Activated CD4-positive, alpha-beta T cell treated with anti-CD3 and anti-CD28 coated beads, Interleukin-2, amount 10 ng/mL, durations not matched to agents 7 days and 5 days (primary cell): ENCODE measurements at regions not wholly inside any gene's neighbourhood (a gene's known extent, or its start where the extent isn't known, plus 50 kb on each side); places are given as distances from the start of the nearest gene placed in this dataset.

Source experiments
- CTCF ChIA-PET: fragments of 350-600 bp; sonication (Branson Sonifier 250); formaldehyde crosslinking; loops from one replicate; lab custom pipeline; 2021; ENCODE audit warnings: antibody characterized with exemption; lab: Charles Lee
- POLR2A ChIA-PET: fragments of 350-600 bp; sonication (Branson Sonifier 250); formaldehyde crosslinking; loops from one replicate; lab custom pipeline; 2021; ENCODE audit warnings: antibody characterized with exemption; lab: Charles Lee
- DNase-seq: peaks from one replicate; pipeline ENCODE4 v3.0.0-alpha.2; 2020
- H3K27ac Mint-ChIP-seq: one replicate; pipeline ENCODE4 v1.8.0; 2021; ENCODE audit warnings: mild to moderate bottlenecking, moderate library complexity, mixed read lengths
- H3K27me3 Mint-ChIP-seq: one replicate; pipeline ENCODE4 v1.8.0; 2021; ENCODE audit warnings: mixed read lengths
- H3K36me3 Mint-ChIP-seq: one replicate; pipeline ENCODE4 v1.8.0; 2021; ENCODE audit warnings: low read depth, mixed read lengths
- H3K4me1 Mint-ChIP-seq: one replicate; pipeline ENCODE4 v1.8.0; 2021; ENCODE audit warnings: mixed read lengths
- H3K4me3 Mint-ChIP-seq: one replicate; pipeline ENCODE4 v1.8.0; 2021; ENCODE audit warnings: mild to moderate bottlenecking, moderate library complexity, mixed read lengths
- H3K9me3 Mint-ChIP-seq: one replicate; pipeline ENCODE4 v1.8.0; 2021; ENCODE audit warnings: mixed read lengths

DNA sequence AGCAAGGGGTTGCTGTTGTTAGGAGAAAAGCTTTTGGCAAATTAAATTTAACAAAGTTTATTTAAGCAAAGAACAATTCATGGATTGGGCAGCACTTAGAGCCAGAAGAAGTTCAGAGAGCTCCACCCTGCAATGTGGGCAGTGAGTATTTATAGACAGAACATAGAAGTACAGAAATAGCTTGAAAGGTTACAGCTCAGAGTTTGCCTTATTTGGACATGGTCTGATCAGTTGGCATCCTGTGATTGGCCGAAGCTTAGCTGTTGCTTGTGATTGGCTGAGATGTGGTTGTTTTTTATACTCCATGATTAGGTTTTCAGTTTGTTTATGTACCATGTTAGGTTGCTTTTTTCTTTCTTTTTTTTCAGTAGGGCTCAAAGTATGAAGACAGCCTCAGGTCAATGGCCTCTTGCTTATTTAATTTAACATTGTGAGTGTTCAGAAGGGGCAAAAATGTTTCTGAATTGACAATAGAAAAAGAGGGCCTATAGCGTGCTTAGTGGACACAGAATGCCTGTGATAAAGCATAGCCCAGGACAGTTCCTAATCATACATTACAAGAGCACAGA, 293.8 kb downstream of the IGSF11 start:
- POLR2A ChIA-PET: no interaction called here
- no peak for DNase-seq
- Mint-ChIP-seq H3K27ac (no peak overlapping the region), H3K4me1 (no peaks in the 10 kb centered on the region), H3K4me3 (no peak overlapping the region), H3K9me3 (peaks cover 2% of the 10 kb centered on the region), H3K36me3 (no peaks in the 10 kb centered on the region), H3K27me3 (no peaks in the 10 kb centered on the region)
- CTCF ChIA-PET: no interaction called here

DNA sequence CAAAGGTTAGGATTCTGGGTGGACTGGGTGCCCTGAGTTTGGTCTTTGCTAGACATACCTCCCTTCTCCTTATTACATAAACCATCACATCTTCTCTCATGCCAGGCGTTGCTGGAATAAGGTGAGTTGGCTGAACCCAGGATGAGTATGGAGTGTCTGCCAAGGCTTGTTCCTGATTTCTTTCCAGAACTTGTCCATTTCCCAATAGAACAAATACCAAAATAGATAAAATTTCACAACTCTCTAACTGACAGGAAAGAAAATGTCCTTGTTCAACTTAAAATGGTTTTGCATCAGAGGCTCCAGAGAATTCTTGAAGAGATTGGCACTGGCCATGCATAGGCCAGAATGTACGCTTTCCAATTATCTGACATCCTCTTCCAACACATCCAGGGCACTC, 291.9 kb downstream of the IGSF11 start:
- no peaks in the 10 kb centered on the region for H3K4me1 Mint-ChIP-seq
- CTCF ChIA-PET: no interaction called here
- peaks cover 4% of the 10 kb centered on the region for H3K9me3 Mint-ChIP-seq
- H3K27ac Mint-ChIP-seq: no peak overlapping the region
- no peak overlapping the region for H3K4me3 Mint-ChIP-seq
- no peaks in the 10 kb centered on the region for H3K36me3 Mint-ChIP-seq
- POLR2A ChIA-PET: no interaction called here
- no peak for DNase-seq
- H3K27me3 Mint-ChIP-seq: no peaks in the 10 kb centered on the region

GRCh38 chr3:118744186-118744585, 290.5 kb downstream of the IGSF11 start:
- POLR2A ChIA-PET: no interaction called here
- Mint-ChIP-seq H3K36me3 (no peaks in the 10 kb centered on the region), H3K27me3 (no peaks in the 10 kb centered on the region), H3K4me1 (no peaks in the 10 kb centered on the region), H3K4me3 (no peak overlapping the region), H3K27ac (no peak overlapping the region), H3K9me3 (peaks cover 4% of the 10 kb centered on the region)
- CTCF ChIA-PET: no interaction called here
- DNase-seq: no peak

DNA sequence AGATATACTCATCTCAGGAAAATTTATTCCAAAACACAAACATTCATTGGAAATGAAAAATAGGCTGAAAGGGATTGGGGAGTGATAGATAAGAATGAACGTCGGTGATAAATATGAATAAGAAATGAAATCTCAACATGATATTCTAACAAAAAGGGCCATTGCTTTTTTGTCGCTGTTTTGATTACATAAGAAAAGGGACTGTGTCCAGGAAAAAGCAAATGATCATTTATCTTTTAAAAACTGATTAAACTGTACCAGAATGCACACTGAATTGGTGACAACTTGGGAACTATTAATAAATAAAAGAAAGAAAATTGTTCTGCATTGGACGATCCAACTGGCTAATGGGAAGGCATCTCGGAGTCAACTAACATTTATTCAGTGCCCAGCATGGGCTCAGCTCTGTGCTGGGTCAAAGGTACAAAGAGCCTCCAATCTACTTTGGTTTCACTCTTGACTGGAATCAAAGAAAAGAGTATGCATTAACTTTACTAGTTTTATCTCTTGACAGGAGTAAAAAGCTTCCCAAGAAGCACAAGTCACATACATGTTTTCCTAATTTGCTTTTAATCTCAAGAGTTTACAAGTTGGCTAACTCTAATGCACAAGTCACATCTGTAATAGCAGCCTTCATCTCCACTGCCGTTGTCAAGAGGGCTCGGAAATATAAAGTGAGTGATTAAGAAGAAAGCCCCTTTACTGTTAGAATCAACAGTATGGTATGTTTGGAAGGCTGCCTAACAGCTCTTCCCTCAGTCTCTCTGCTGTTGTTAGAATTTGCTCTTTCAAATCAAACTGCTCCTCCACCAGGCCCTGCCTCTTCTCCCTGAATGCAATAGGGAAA, 280.0 kb downstream of the IGSF11 start:
- H3K36me3 Mint-ChIP-seq: no peaks in the 10 kb centered on the region
- no peaks in the 10 kb centered on the region for H3K27me3 Mint-ChIP-seq
- POLR2A ChIA-PET: no interaction called here
- H3K9me3 Mint-ChIP-seq: no peaks in the 10 kb centered on the region
- no peaks in the 10 kb centered on the region for H3K4me1 Mint-ChIP-seq
- no peak overlapping the region for H3K27ac Mint-ChIP-seq
- no peak overlapping the region for H3K4me3 Mint-ChIP-seq
- no peak for DNase-seq
- CTCF ChIA-PET: no interaction called here

DNA sequence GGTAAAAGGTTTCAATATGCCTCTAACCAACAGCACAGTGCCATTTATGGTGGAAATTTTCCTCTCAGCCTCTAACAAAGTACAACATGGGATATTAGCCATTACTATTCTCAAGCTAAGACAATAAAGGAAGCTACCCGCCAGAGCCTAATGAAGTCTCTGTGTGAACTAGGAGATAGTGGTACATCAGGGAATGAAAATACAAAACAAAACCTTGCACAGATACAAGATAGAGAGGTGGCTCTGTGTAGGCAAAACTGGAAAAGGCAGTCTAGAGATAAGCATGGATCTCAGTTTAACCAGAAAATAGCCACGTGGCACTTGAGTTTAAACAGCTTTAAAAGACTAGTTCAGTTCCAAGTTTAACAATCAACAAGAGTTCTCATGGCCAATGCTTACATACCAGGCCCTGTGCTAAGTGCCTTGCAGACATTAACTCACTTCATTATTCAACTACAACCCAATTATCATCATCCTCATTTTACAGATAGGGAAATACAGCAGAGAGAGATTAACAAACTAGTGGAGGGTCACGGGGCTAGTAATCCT, 279.3 kb downstream of the IGSF11 start:
- POLR2A ChIA-PET: no interaction called here

DNA sequence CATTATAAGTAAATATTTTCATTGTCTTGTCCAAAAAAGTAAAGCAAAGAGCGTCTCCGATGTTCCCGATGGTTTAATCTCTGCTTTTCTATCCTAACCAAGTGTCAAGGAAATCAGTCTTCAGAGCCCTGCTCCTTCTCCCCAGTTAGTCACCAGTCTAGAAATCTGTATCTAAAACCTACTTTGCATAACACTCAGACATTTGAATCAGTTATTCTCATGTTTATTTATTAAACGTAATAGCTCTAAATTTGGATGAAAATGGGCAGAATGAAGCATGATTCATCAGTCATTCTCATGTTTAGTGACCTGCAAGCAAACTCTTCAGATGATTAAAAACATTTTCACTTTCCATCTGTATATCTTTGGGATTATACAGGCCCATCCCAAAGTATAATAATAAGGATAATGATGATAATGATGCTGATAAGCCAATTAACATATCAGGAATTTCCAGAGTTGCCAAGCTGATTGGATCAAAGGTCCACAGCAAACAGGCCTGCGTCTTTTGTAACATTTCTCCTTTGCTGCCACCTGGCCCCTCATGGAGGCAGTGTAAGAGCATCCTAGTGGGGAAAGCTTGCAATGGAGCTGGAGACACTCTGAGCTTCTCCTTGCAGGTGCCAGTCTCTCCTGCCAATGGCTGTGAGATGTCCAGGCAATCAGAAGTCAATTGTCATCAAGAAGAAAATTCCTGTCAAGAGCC, 273.9 kb downstream of the IGSF11 start:
- Mint-ChIP-seq H3K27me3 (no peaks in the 10 kb centered on the region), H3K4me1 (no peaks in the 10 kb centered on the region), H3K4me3 (no peak overlapping the region), H3K27ac (no peak overlapping the region), H3K9me3 (no peaks in the 10 kb centered on the region), H3K36me3 (no peaks in the 10 kb centered on the region)
- DNase-seq: no peak
- POLR2A ChIA-PET: no interaction called here
- CTCF ChIA-PET: no interaction called here

More for the DNA sequence above, 279.3 kb downstream of the IGSF11 start:
- no peak for DNase-seq
- Mint-ChIP-seq H3K27ac (no peak overlapping the region), H3K27me3 (no peaks in the 10 kb centered on the region), H3K36me3 (no peaks in the 10 kb centered on the region), H3K4me3 (no peak overlapping the region), H3K9me3 (no peaks in the 10 kb centered on the region), H3K4me1 (no peaks in the 10 kb centered on the region)
- CTCF ChIA-PET: no interaction called here

- CTCF ChIA-PET: interaction anchor here (0.6 kb wide), 1 partner anchor 304 kb away, joined by 3 read pairs; no protein-coding TSS in a partner anchor
- no peak for DNase-seq
- Mint-ChIP-seq H3K4me1 (no peaks in the 10 kb centered on the region), H3K9me3 (no peaks in the 10 kb centered on the region), H3K27ac (no peak overlapping the region), H3K4me3 (no peak overlapping the region), H3K36me3 (no peaks in the 10 kb centered on the region), H3K27me3 (no peaks in the 10 kb centered on the region)
- POLR2A ChIA-PET: no interaction called here
These were observed 273.4 kb downstream of the IGSF11 start for GRCh38 chr3:118761291-118761606.

DNA sequence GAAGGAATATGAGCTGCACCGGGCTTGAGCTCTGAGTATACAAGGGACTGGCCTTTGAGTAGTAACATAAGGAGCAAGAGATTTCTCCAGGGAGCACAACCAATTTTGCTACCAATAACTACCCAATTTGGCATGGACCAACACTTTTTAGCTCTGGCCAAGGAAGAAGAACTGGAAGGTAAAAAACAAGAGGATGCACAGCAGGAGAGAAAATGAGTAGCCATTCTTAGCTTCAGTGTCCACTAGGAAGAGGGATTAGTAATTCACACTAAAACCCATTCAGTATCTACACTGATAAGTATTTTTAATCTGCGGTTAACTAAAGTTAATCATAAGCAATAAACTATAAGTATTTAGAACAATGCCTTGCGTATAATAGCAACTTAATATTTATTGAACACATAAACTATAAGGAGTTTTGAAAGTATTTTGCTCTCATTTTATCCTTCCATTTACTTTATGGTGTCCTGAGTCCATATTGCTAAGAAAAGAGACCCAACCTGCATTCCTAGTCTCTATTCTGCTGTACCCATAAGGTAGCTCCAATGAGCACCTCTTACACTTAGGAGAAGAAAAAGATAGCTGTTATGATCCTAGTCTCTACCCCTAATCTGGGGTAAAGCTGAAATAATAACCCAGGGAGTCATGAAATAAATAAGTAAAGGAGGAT, 268.9 kb downstream of the IGSF11 start:
- no peak for DNase-seq
- Mint-ChIP-seq H3K9me3 (no peaks in the 10 kb centered on the region), H3K27me3 (no peaks in the 10 kb centered on the region), H3K27ac (no peak overlapping the region), H3K4me1 (no peaks in the 10 kb centered on the region), H3K36me3 (no peaks in the 10 kb centered on the region), H3K4me3 (no peak overlapping the region)
- POLR2A ChIA-PET: no interaction called here
- CTCF ChIA-PET: no interaction called here

DNA sequence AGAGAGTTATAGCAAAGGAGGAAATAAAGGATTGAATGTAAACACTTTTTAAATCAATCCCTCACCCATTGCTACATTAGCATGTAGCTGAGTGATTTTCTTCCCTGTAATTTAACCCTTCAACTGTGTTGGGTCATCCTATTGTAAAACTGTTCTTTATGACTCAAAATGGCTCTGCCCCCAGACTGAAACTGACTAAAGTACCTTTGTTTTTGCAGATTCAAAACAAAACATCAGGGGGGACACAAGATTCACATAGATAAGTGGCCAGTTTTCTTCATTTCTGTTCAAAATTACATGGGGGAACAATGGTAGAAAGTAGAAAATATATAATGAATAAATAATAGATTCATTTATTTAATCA, 268.4 kb downstream of the IGSF11 start:
- ChIA-PET POLR2A (no interaction called here), CTCF (interaction anchor here (0.6 kb wide), 1 partner anchor 489 kb away, joined by 3 read pairs; no protein-coding TSS in a partner anchor)
- H3K36me3 Mint-ChIP-seq: no peaks in the 10 kb centered on the region
- no peak overlapping the region for H3K4me3 Mint-ChIP-seq
- no peaks in the 10 kb centered on the region for H3K9me3 Mint-ChIP-seq
- H3K4me1 Mint-ChIP-seq: no peaks in the 10 kb centered on the region
- H3K27me3 Mint-ChIP-seq: no peaks in the 10 kb centered on the region
- no peak for DNase-seq
- H3K27ac Mint-ChIP-seq: no peak overlapping the region

DNA sequence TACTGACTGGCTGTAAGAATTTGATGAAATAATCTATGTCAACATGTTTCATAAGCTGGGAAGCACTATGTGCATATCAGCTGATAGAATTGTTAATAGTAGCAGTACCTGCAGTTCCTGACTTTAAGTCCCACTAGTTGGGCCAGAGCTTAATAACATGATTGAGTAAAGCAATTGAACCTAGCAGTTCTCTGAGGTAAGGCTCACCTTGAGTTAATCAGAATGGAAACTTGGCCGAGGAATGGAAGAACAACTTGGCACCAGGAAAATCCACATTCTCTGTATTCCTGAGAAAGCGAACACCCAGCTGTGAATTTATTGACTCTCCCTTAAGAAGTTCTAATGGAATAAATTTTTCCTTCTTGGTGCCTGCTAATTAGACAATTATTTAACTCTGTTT, 262.6 kb downstream of the IGSF11 start:
- Mint-ChIP-seq H3K4me3 (no peak overlapping the region), H3K27ac (no peak overlapping the region), H3K9me3 (no peaks in the 10 kb centered on the region), H3K4me1 (no peaks in the 10 kb centered on the region), H3K27me3 (peaks cover 3% of the 10 kb centered on the region), H3K36me3 (no peaks in the 10 kb centered on the region)
- DNase-seq: no peak
- ChIA-PET POLR2A (no interaction called here), CTCF (no interaction called here)

- H3K4me3 Mint-ChIP-seq: no peak overlapping the region
- H3K4me1 Mint-ChIP-seq: no peaks in the 10 kb centered on the region
- no peak for DNase-seq
These were observed 262.1 kb downstream of the IGSF11 start for GRCh38 chr3:118772547-118773011.

DNA sequence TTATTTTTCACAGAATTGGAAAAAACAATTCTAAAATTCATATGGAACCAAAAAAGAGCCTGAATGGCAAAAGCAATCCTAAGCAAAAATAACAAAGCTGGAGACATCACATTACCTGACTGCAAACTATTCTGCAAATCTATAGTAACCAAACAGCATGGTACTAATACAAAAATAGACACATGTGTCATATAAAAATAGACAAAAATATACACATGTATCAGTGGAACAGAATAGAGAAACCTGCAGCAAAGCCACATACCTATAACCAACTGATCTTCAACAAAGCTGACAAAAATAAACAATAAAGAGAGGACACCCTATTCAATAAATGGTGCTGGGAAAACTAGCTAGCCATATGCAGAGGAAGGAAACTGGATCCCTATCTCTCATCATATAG, 259.6 kb downstream of the IGSF11 start:
- Mint-ChIP-seq H3K4me3 (no peak overlapping the region), H3K27me3 (peaks cover 8% of the 10 kb centered on the region), H3K4me1 (no peaks in the 10 kb centered on the region), H3K27ac (no peak overlapping the region), H3K9me3 (no peaks in the 10 kb centered on the region), H3K36me3 (no peaks in the 10 kb centered on the region)
- ChIA-PET POLR2A (no interaction called here), CTCF (no interaction called here)
- DNase-seq: no peak

More at GRCh38 chr3:118772547-118773011, 262.1 kb downstream of the IGSF11 start:
- ChIA-PET CTCF (no interaction called here), POLR2A (no interaction called here)
- Mint-ChIP-seq H3K27me3 (peaks cover 8% of the 10 kb centered on the region), H3K9me3 (no peaks in the 10 kb centered on the region), H3K36me3 (no peaks in the 10 kb centered on the region), H3K27ac (no peak overlapping the region)

- no peaks in the 10 kb centered on the region for H3K9me3 Mint-ChIP-seq
- ChIA-PET CTCF (no interaction called here), POLR2A (no interaction called here)
- DNase-seq: no peak
- no peaks in the 10 kb centered on the region for H3K36me3 Mint-ChIP-seq
- H3K27ac Mint-ChIP-seq: no peak overlapping the region
- H3K27me3 Mint-ChIP-seq: peaks cover 8% of the 10 kb centered on the region
- no peaks in the 10 kb centered on the region for H3K4me1 Mint-ChIP-seq
- H3K4me3 Mint-ChIP-seq: no peak overlapping the region
These were observed 256.4 kb downstream of the IGSF11 start for GRCh38 chr3:118778201-118778600.
